HG03060 (cell line): ENCODE measurements at regions not wholly inside any gene's neighbourhood (a gene's known extent, or its start where the extent isn't known, plus 50 kb on each side); places are given as distances from the start of the nearest gene placed in this dataset.

Source experiments
- ATAC-seq: cut with Tn5 transposase; IDR thresholded peaks from one replicate; pipeline ENCODE4 v1.9.1; 2021; ENCODE audit warnings: low read depth, moderate number of reproducible peaks; ENCODE audit not compliant: unreplicated experiment

DNA sequence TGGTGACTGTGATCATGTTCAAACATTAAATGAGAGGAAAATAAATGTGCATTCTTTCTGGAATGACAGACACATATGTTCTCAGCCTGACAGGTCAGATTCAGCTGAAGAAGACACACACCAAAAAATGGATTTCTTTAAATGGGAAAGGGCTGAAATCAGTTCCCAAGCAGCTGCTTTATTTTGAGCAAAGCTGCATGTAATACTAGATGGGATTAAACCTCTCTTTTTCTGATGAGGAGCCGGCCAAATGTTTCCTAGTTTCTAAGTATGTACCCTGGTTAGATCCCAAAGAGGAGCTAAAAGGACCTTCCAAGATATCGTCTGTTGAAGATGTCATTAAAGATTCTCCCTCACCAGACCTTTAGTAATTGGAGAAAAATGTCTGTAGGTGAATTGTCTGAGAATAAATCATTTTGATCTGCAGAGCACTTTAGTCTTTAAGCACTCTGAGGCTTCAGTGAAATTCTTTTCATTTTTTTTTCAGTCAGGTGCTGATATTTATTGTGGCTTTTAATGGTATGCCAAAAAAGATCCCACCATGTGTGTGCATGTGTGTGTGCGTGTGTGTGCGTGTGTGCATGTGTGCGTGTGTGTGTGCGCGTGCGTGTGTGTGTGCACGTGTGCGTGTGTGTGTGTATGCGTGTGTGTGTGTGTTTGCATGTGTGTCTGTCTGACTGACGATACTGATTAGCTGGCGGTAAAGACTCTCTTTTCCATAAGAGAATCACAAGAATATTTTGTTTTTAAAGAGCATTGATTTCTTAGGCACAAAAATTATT is 175.8 kb downstream of the IRS1 start:
- no peak for ATAC-seq

GRCh38 chr2:226622484-226622883 is 177.1 kb downstream of the IRS1 start:
- ATAC-seq, result no peak

DNA sequence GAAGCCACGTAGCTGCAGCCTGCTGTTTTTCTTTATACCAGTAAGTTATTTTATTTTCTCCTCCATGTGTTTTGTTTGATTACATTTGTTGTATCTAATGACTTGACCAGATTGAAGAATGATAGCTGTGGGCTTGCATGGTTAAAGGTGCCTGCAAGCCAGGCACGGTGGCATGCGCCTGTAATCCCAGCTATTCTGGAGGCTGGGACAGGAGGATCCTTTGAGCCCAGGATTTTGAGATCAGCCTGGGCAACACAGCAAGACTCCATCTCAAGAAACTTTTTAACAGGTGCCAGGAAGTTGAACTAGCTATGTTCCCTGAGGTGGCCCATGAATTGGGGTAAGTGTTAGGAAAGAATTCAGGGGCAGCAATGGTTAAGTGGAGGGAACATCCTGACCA is 179.4 kb downstream of the IRS1 start:
- ATAC-seq, result no peak

DNA sequence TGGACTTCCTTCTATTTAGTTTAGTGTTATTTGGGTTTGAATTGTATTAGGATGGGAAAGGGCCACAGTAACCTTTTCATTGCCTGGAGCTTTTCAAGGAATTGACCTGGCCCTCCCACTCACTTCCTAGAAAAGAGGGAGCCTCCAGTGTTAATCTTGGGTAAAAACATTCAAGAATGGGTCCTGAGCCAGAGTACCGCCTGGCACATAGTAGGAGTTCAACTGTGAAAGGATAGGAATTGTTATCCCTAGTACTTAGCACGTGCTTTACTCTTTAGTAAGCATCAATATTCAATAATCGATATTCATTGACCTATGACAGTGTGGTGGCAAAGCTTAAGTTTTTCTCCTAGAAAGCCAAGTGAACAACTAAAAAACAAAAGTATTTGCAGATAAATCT is 179.9 kb downstream of the IRS1 start:
- ATAC-seq, result no peak

- no peak for ATAC-seq
These were observed 180.6 kb downstream of the IRS1 start for GRCh38 chr2:226618875-226619605.

GRCh38 chr2:226618544-226618874 is 181.1 kb downstream of the IRS1 start:
- no peak for ATAC-seq

GRCh38 chr2:226615891-226616290 is 183.7 kb downstream of the IRS1 start:
- no peak for ATAC-seq

DNA sequence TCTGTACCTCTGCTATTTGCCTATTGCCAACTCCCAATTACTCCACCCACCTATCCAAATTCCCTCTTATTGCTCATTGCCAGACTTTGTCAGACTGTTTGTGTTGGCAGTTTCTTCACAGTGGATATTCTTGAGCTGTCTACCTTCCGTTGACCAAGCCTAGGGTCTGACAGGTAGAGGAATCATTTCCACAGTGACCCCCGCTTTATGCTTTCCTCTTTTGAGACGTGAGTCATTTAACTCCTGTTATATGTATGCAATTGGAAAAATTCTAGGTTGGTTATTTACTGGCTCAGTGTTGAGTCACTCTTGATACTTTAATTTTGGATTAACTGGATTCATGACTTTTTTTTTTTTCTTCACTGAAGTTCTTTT is 187.7 kb downstream of the IRS1 start:
- no peak for ATAC-seq

- ATAC-seq, result no peak
These were observed 188.2 kb downstream of the IRS1 start for GRCh38 chr2:226611196-226611943.

DNA sequence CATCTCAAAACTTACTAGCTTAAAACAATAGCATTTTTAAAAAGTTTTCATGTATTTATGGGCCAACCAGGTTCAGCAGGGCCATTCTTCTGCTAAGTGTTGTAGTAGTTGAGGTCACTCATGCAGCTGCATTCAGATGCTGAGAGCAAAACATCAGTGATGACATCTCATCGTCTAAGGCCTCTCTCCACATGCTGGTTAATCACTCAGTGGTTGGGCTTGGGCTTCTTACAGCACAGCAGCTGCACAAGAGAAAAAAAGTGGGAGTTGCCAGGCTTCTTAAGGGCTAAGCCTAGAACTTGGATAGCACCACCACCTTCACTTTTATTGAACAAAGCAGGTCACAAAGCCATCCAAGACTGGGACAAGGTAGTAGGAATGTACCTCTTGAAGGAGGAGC is 190.3 kb downstream of the IRS1 start:
- no peak for ATAC-seq

DNA sequence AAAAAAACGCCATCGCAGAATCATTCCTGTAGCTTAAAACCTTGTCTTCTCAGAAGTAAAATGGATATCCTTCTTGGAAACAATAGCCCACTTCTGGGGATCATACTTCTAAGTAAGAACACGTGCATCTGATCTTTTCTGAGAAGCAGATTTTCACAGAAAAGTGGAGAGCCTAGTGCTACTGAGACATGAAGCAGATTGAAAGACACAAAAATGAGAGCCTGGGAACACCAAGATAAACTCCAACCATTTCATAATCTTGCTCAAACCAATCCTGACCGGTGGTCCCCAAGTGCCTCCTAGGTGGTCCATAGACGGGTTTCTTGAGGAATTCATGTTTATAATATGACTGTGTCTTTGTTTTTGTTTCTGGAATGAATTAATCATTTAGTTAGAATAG is 191.2 kb downstream of the IRS1 start:
- no peak for ATAC-seq

DNA sequence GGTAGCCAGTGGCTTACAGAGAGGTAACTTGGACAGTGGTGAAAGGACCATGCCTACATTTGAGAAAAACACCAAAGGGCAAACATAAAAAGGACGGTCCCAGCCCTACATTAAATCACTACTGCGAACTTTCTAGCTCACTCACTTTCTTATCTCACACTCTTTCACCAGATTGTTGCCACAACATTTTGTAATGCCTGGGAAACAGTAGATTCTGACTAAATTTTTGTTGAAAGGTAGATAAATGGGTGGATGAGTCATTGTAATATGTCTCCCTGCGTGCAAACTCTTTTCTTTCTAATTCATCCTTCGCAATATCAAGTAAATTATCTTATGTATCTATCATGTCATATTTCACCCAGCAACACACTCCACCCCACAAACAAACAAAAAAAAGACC is 192.2 kb downstream of the IRS1 start:
- no peak for ATAC-seq

DNA sequence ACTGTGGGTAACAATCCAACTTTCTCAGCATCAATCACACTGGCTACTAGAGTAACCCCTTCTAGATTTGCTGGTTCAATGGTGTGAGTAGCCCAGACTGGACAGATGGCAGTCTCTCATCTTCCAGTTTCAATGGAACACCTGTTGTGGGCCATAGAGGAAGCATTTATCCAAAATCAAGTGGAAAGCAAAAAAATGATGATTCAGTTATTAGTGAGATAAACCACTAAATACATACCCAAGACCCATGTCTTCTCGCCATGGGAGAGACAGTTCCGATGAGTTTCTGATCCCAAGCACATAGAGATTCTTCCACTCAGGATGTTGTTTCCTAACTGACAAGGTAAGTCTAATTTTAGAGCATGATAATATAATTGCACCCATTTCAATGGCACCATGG is 194.0 kb downstream of the IRS1 start:
- ATAC-seq, result no peak

GRCh38 chr2:226603606-226604005 is 196.0 kb downstream of the IRS1 start:
- no peak for ATAC-seq

- no peak for ATAC-seq
These were observed 197.5 kb downstream of the IRS1 start for GRCh38 chr2:226601881-226602662.

- ATAC-seq, result no peak
These were observed 198.8 kb downstream of the IRS1 start for GRCh38 chr2:226600802-226601201.

DNA sequence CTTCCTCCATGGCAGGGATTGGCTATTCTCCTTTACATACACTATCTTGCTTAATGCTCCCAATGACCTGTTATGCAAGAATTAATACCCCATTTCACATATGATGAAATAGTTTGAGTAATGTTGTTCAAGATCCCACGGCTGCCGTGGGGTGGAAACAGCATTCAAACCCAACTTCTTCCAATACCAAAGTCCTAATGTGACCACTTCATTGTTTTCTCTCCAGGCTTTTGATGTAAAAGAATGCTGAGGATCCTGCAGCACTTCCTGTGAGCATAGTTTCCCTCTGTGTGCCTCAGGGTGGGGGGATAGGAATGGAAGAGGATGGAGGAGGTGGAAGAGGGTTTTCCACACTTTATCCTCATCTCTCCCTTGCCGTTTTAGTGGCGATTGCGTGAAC is 199.4 kb downstream of the IRS1 start:
- ATAC-seq, result no peak

- ATAC-seq, result no peak
These were observed 210.6 kb downstream of the IRS1 start for GRCh38 chr2:226589043-226589442.

DNA sequence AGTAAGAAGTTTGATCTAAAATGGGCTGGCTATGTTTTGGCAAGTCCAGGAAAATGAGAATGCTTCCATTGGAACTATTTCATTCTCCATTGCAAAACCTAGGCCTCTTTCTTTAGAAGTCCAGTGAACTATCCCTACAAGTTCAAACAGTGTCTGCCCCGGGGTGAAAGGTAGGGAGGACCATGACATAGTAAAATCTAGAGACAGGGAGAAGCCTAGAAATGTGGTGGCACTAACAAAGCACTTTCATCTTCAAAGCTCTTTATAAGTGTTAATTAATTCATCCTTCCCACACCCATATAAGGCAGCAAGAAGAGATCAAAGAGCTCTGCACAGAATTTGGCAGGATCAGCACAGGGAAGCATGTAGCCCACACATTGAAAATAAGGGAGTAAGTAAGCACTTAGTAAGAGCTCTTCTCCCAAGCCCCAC is 214.5 kb downstream of the IRS1 start:
- ATAC-seq, result no peak

- no peak for ATAC-seq
These were observed 215.0 kb downstream of the IRS1 start for GRCh38 chr2:226584518-226585055.

- ATAC-seq, result no peak
These were observed 215.9 kb downstream of the IRS1 start for GRCh38 chr2:226583715-226584114.
